Stimulated activated CD8-positive, alpha-beta memory T cell treated with anti-CD3 and anti-CD28 coated beads, Interleukin-7, amount 100 ng/mL, for 24 hours (primary cell): ENCODE measurements at regions not wholly inside any gene's neighbourhood (a gene's known extent, or its start where the extent isn't known, plus 50 kb on each side); places are given as distances from the start of the nearest gene placed in this dataset.

ENCODE experiments used
- DNase-seq: peaks from one replicate; pipeline ENCODE4 v3.0.0-alpha.2; 2020; ENCODE audit warnings: low read depth

DNA sequence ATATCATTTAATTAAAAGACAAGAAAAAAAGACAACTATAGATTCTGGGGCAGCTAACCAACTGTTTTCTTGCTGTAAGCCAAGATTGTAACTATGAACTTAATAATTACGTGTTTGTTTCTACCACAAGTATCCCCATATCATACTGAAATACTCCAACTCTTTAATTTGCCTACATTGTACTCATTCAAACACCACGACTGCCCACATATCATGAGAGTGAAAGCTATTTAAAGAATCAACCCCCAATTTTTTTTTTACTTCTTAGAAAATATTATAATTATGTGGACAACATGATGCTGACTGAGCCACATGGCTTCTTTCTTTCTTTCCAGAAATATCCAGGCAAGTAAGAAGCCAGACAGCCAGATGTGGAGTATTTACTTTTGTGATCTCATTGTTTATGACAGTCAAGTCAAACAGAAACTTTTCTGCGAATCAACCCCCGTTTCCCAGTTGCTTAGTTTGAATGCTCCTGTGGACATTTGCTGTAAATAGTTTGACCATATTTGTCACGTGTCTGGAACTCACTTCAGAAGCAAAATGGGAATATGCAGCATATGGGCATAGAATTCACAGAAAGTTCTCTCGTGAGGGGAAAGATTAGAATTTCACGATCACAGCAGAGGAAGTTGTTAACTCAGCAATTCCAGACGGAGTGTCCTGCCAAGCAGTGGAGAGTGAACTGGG is 126.8 kb upstream of the PSMD7 start:
- DNase-seq: no peak

- DNase-seq: no peak
These were observed 127.5 kb upstream of the PSMD7 start for GRCh38 chr16:74169066-74169465.

GRCh38 chr16:74168445-74168844 is 128.2 kb upstream of the PSMD7 start:
- no peak for DNase-seq

DNA sequence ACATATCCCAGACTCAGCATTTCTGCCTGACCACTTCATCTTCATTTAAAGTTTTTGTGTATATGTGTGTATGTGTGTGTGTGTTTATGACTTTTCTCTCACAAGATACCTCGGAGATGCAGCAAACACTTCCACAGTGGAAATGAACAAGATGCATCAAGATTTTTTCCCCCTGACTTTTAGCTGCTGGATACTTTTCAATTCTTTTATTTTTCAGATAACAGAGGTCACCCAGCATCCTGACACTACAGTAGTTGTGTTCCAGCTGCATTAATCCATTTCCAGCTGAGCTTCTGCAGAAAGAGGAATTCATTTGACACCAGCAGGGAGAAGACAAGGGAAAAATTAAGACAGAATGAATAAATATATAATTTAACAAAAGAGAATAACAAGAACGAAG is 130.2 kb upstream of the PSMD7 start:
- DNase-seq: no peak

- DNase-seq: no peak
These were observed 131.0 kb upstream of the PSMD7 start for GRCh38 chr16:74165566-74166080.

- no peak for DNase-seq
These were observed 135.9 kb upstream of the PSMD7 start for GRCh38 chr16:74160759-74161158.

- DNase-seq: no peak
These were observed 142.8 kb upstream of the PSMD7 start for GRCh38 chr16:74153773-74154172.

DNA sequence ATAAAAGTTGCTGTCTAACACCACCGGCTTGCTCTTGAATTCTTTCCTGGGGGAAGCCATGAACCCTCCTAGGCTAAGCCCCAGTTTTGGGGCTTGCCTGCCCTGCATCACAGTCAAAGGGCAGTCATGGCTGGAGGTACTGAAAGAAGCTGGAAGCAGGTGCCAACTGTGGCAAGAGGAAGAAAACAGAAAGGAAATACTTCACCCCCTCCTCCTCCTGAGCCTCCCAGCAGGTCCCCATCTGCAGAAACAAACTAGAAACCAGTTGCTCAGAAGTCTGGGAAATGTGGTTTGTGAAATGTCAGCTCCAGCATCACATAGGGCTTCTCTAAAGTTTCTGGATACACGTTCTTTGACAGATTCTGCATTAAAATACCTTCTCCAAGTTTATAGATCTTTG is 150.0 kb upstream of the PSMD7 start:
- DNase-seq: no peak

GRCh38 chr16:74143171-74143570 is 153.4 kb upstream of the PSMD7 start:
- no peak for DNase-seq

DNA sequence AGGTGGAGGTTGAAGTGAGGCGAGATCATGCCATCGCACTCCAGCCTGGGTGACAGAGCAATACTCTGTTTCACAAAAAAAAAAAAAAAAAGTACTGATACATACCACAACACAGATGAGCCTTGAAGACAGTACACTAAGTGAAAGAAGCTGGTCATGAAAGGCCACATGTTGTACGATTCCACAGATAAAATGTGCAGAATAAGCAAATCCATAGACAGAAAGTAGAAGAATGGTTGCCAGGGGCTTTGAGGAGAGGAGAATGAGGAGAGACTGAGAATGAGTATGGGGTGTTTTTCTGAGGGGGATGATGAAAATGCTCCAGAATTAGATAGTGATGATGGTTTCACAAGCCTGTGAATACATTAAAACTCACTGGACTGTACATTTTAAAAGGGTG is 155.6 kb upstream of the PSMD7 start:
- DNase-seq: no peak

DNA sequence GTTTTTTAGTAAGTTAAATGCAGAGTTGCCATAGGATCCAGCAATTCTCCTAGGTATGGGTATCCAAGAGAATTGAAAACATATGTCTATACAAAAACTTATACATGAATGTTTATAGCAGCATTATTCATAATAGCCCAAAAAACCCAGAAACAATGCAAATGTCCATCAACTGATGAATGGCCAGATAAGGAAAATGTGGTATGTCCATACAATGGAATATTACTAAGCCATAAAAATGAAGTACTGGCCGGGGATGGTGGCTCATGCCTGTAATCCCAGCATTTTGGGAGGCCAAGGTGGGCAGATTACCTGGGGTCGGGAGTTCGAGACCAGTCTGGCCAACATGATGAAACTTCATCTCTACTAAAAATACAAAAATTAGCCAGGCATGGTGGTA is 156.1 kb upstream of the PSMD7 start:
- DNase-seq: no peak

DNA sequence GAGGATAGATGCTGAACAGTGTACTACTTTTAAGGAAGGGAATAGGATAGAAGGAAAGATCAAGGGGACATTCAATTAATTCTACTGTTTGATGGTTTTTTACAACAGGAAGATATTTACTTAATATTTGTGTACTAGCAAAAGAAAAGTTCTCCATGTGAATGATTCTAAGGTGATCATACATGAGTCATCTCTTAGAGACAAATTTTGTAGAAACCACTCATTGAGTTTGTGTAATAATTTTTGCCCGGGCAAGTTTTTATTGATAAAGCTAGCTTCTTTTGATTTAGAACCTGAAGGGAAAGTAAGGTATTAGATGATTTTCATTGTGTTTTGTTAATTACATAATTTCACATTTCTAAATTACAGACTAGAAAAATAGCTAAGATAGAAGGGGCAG is 172.8 kb upstream of the PSMD7 start:
- DNase-seq: no peak

DNA sequence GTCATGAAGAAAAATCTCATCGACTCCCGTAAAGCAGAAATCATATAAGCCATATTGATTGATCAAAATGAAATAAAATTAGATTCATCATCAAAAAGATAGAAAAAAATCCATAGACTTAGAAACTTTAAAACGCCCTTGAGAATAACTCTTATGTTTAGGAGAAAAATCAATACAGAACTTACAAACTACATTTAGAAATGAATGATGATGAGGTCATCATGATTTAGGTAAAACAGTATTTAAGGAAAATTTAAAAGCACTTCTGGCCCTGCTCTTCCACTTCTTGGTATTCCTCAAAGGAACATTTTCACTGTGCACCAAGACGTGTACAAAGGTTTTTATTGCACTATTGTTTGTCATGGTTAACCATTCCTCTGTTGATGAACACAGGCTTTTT is 173.4 kb upstream of the PSMD7 start:
- no peak for DNase-seq

GRCh38 chr16:74117798-74118197 is 178.8 kb upstream of the PSMD7 start:
- no peak for DNase-seq

- DNase-seq: no peak
These were observed 183.1 kb upstream of the PSMD7 start for GRCh38 chr16:74113545-74113944.

GRCh38 chr16:74111456-74111982 is 185.1 kb upstream of the PSMD7 start:
- no peak for DNase-seq

GRCh38 chr16:74107795-74108610 is 188.6 kb upstream of the PSMD7 start:
- DNase-seq: peak; percentile 2

DNA sequence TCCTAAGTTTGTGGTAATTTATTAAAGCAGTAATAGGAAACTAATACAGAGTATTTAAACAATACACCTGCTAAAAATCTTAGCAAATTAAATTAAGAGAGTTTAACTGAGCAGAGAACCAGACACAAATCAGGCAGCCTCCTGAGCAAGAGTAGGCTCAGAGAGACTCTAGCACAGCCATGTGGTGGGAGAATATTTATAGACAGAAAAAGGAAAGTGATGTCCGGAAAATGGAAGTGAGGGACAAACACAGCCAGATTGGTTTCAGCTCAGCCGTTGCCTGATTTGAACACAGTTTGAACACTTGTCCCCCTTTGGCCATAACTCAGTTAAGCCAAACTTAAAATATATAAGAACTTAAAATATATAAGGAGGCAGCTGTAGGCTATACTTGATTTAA is 192.6 kb upstream of the PSMD7 start:
- DNase-seq: no peak

GRCh38 chr16:74101379-74102137 is 195.1 kb upstream of the PSMD7 start:
- DNase-seq: no peak

DNA sequence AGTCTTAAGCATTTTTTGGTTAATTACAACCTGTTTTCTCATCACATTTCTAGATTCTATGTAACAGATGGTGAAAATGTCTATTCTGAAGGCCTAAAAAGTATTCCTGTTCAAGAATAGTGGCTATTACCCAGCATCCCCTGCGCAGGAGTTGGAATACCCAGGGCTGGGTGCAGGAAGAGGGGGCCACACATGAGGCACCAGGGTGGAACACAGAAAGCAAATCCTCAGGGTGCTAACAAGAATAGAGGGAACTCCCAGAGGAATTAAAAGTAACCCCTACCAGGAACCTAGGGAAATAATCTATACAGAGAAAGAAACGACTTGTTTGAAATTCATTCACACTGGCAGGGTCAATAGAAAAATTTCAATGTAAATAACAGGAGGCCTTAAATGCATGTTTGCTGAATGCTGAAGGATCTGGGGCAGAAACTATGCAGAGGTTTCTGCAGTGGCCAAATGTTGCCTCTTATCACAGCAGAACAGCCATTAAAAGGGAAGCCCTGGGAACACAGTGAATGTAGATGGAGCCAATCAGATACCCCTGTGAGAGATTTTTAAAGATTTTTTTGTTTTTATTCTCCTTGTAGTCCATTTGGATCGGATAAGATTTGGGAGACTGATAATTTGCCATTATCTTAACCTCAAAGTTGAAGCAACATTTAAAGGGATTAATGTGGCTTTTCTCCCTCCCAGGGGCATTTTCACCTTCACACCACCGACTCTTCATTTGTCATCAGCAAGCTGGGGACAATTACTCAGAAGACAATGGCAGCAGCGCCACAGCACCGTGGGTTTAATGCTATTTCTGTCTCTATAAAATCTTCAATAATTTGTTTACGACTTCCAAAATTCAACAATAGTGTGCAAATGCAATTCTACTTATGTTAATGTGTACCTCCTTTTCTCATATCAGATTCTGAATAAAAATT is 196.0 kb upstream of the PSMD7 start:
- DNase-seq: no peak

GRCh38 chr16:74099530-74099929 is 197.1 kb upstream of the PSMD7 start:
- DNase-seq: no peak
